ENCODE measurements at regions not wholly inside any gene's neighbourhood (a gene's known extent, or its start where the extent isn't known, plus 50 kb on each side); places are given as distances from the start of the nearest gene placed in this dataset.

DNA sequence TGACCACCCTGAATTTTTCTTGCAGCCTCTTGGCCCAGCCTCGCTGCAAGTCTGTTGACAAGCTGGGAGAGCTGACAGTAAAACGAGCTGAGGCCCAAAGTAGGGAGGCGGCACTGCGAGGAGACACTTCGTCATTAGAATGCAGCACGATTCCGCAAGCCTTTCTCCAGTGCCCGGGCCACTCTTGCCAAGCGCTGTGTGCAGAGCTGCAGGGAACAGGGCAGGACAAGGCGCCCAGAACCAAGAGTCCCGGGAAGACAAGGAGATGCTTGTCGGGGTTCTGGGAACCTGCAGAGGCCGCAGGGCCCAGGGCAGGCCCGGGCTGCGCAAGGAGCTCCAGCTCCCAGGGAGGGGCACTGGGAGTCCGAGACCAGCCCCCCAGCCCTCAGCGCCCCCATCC is 187.1 kb downstream of the BCOR start:
- Histone ChIP-seq H2AFZ (ENCODE audit: low read depth, low read length, poor library complexity, severe bottlenecking) (no peak overlapping the region), H3K4me2 (ENCODE audit: low read length) (no peak overlapping the region), H3K9me3 (ENCODE audit: control insufficient read depth in 1 of 2, insufficient read depth in 1 of 2, low read depth in 1 of 2, low read length in 2 of 2) (no peaks in the 10 kb centered on the region), H3K9ac (ENCODE audit: low read length) (no peak overlapping the region), H3K79me2 (ENCODE audit: insufficient read depth, low read length) (no peaks in the 10 kb centered on the region), H3K36me3 (ENCODE audit: control insufficient read depth in 1 of 2, insufficient read depth in 2 of 2, low read length in 2 of 2) (no peaks in the 10 kb centered on the region), H3K4me3 (replicated peaks in 1 of 2; ENCODE audit: low read depth in 1 of 2, low read length in 2 of 2) (no peak overlapping the region), H3K4me1 (ENCODE audit: control insufficient read depth in 1 of 2, insufficient read depth in 2 of 2, low read length in 2 of 2) (peaks cover 12 to 27% of the 10 kb centered on the region in 2 experiments), H3K27me3 (ENCODE audit: insufficient read depth, low read length) (no peaks in the 10 kb centered on the region), H4K20me1 (ENCODE audit: insufficient read depth) (no peaks in the 10 kb centered on the region), H3K9me2 (ENCODE audit: insufficient read depth) (no peaks in the 10 kb centered on the region), H3K27ac (ENCODE audit: low read depth, low read length) (no peak overlapping the region)
- CTCF ChIA-PET = no interaction called here
- POLR2A ChIA-PET = no interaction called here
- intact Hi-C loops (cut with micrococcal nuclease) = no loop called here
- TF ChIP-seq, protein P1, sequence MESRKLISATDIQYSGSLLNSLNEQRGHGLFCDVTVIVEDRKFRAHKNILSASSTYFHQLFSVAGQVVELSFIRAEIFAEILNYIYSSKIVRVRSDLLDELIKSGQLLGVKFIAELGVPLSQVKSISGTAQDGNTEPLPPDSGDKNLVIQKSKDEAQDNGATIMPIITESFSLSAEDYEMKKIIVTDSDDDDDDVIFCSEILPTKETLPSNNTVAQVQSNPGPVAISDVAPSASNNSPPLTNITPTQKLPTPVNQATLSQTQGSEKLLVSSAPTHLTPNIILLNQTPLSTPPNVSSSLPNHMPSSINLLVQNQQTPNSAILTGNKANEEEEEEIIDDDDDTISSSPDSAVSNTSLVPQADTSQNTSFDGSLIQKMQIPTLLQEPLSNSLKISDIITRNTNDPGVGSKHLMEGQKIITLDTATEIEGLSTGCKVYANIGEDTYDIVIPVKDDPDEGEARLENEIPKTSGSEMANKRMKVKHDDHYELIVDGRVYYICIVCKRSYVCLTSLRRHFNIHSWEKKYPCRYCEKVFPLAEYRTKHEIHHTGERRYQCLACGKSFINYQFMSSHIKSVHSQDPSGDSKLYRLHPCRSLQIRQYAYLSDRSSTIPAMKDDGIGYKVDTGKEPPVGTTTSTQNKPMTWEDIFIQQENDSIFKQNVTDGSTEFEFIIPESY (IDR thresholded peaks at IDR 0.05; ENCODE audit: extremely low read depth, insufficient replicate concordance, low read length) = no peak
- no peak for TF ChIP-seq MAX (IDR thresholded peaks at IDR 0.05)
- TF ChIP-seq CEBPB (IDR thresholded peaks at IDR 0.05; ENCODE audit: low read depth) = no peak
- no peak for TF ChIP-seq SP1 (IDR thresholded peaks at IDR 0.05; ENCODE audit: low read depth)
- TF ChIP-seq EZH2 (IDR thresholded peaks at IDR 0.05) = no peak
- TF ChIP-seq RAD21 (IDR thresholded peaks at IDR 0.05; ENCODE audit: low read depth) = no peak
- TF ChIP-seq SRF (IDR thresholded peaks at IDR 0.05; ENCODE audit: low read depth) = no peak
- no peak for TF ChIP-seq SIN3A (IDR thresholded peaks at IDR 0.05; ENCODE audit: low read depth)
- TF ChIP-seq ELF1 (IDR thresholded peaks at IDR 0.05; ENCODE audit: borderline replicate concordance, low read depth) = no peak
- no peak for TF ChIP-seq CTCF (IDR thresholded peaks at IDR 0.05 in 2 of 3, conservative IDR thresholded peaks at IDR 0.05 in 1 of 3; ENCODE audit: borderline replicate concordance in 1 of 3, insufficient read depth in 1 of 3, low read depth in 2 of 3, low read length in 2 of 3)
- TF ChIP-seq POLR2A (IDR thresholded peaks at IDR 0.05; ENCODE audit: borderline replicate concordance, extremely low read depth, insufficient read depth, insufficient read length) = no peak
- RAD21 ChIA-PET (ENCODE audit: low non-redundant PET in 1 of 2, low total read pairs in 2 of 2, uncharacterized antibody in 2 of 2, unreplicated experiment in 2 of 2) = no interaction called here
- ATAC-seq (no peak), DNase-seq (ENCODE audit: low read depth, low spot score) (no peak)
- no TSS peak for BruUV-seq (replicated peaks)

Measured in HCT116 (cell line).